Activated CD8-positive, alpha-beta T cell treated with anti-CD3 and anti-CD28 coated beads, Interleukin-2, amount 10 ng/mL, durations not matched to agents 7 days and 5 days (primary cell): ENCODE measurements at regions not wholly inside any gene's neighbourhood (a gene's known extent, or its start where the extent isn't known, plus 50 kb on each side); places are given as distances from the start of the nearest gene placed in this dataset.
"Not testable (repeated sequence)": the region's sequence is repeated elsewhere in the genome, so short reads cannot be mapped to it uniquely, and the experiment has no call there.

Source experiments
- ATAC-seq: fragments of 150-1000 bp; cut with Tn5 transposase; one replicate; pipeline ENCODE4 v1.10.0; 2021; ENCODE audit warnings: moderate library complexity
- CTCF ChIA-PET: fragments of 350-600 bp; sonication (Branson Sonifier 250); formaldehyde crosslinking; loops from one replicate; lab custom pipeline; 2021; ENCODE audit warnings: antibody characterized with exemption; lab: Charles Lee
- POLR2A ChIA-PET: fragments of 350-600 bp; sonication (Branson Sonifier 250); formaldehyde crosslinking; loops from one replicate; lab custom pipeline; 2021; ENCODE audit warnings: antibody characterized with exemption; lab: Charles Lee
- DNase-seq: peaks from one replicate; pipeline ENCODE4 v3.0.0-alpha.2; 2020
- H3K27ac Mint-ChIP-seq: one replicate; pipeline ENCODE4 v1.8.0; 2021; ENCODE audit warnings: mild to moderate bottlenecking, mixed read lengths
- H3K27me3 Mint-ChIP-seq: one replicate; pipeline ENCODE4 v1.8.0; 2021; ENCODE audit warnings: low read depth, mixed read lengths
- H3K36me3 Mint-ChIP-seq: one replicate; pipeline ENCODE4 v1.8.0; 2021; ENCODE audit warnings: low read depth, mixed read lengths
- H3K4me1 Mint-ChIP-seq: one replicate; pipeline ENCODE4 v1.8.0; 2021; ENCODE audit warnings: low read depth, mixed read lengths
- H3K4me3 Mint-ChIP-seq: one replicate; pipeline ENCODE4 v1.8.0; 2021; ENCODE audit warnings: mild to moderate bottlenecking, mixed read lengths
- H3K9me3 Mint-ChIP-seq: one replicate; pipeline ENCODE4 v1.8.0; 2022; ENCODE audit warnings: mixed read lengths; ENCODE audit not compliant: insufficient read depth

- ChIA-PET POLR2A (no interaction called here), CTCF (no interaction called here)
- H3K27ac Mint-ChIP-seq: no peak overlapping the region
- DNase-seq (no peak), ATAC-seq (no peak)
- H3K4me3 Mint-ChIP-seq: no peak overlapping the region
- H3K4me1 Mint-ChIP-seq: no peaks in the 10 kb centered on the region
- H3K27me3 Mint-ChIP-seq: no peaks in the 10 kb centered on the region
- H3K9me3 Mint-ChIP-seq: peaks cover 5% of the 10 kb centered on the region
- H3K36me3 Mint-ChIP-seq: no peaks in the 10 kb centered on the region
These were observed 254.0 kb upstream of the HTR1E start for GRCh38 chr6:86683132-86683908.

DNA sequence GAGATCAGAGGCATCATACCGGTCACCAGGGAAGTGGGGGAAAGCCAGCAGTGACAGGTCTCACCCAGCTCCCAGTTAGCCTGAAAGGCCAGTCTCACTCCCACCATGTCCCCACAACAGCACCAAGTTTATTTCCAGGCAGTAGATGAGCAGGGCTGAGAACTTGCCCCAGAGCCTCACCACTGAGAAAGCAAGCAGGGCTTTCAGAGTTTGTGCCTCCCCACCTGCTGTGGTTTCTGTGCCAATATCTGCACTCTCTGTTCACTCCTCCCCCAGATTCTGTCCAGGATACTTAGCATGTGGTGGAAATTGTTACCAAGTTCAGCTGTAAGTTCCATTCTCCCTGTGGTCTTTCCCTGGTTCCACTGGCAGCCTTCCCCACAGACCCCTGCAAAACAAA lies 255.0 kb upstream of the HTR1E start:
- Mint-ChIP-seq H3K36me3 (no peaks in the 10 kb centered on the region), H3K4me1 (no peaks in the 10 kb centered on the region), H3K27ac (no peak overlapping the region), H3K9me3 (no peaks in the 10 kb centered on the region), H3K4me3 (no peak overlapping the region), H3K27me3 (no peaks in the 10 kb centered on the region)
- DNase-seq (no peak), ATAC-seq (no peak)
- ChIA-PET POLR2A (no interaction called here), CTCF (no interaction called here)

- H3K4me1 Mint-ChIP-seq: not testable (repeated sequence)
These were observed 256.2 kb upstream of the HTR1E start for GRCh38 chr6:86681140-86681539.

GRCh38 chr6:86672125-86672524 lies 265.2 kb upstream of the HTR1E start:
- H3K4me3 Mint-ChIP-seq, POLR2A ChIA-PET, DNase-seq, H3K9me3 Mint-ChIP-seq, H3K4me1 Mint-ChIP-seq, ATAC-seq, H3K36me3 Mint-ChIP-seq, CTCF ChIA-PET, H3K27me3 Mint-ChIP-seq, H3K27ac Mint-ChIP-seq: not testable (repeated sequence)

More at GRCh38 chr6:86681140-86681539, 256.2 kb upstream of the HTR1E start:
- H3K27me3 Mint-ChIP-seq, H3K36me3 Mint-ChIP-seq, DNase-seq, ATAC-seq, H3K9me3 Mint-ChIP-seq, H3K27ac Mint-ChIP-seq, H3K4me3 Mint-ChIP-seq, POLR2A ChIA-PET, CTCF ChIA-PET: not testable (repeated sequence)

DNA sequence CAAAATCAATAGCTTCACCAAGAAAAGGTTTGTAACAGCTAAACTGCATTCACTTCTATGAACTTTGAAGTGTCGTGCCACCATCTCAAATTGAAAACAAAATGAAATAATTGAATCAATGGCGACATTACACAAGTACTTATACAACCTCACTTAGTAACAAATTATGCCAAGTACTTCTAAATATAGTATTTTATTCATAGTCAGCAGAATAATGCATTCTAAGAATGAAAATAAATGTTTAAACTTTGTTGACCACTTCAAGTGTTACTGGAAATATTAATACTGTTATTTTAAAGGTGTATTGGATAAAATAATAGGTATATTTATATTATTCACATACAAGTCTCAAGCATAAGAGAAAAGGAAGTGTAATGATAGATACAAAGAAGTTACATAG lies 280.1 kb upstream of the HTR1E start:
- POLR2A ChIA-PET: no interaction called here
- H3K27ac Mint-ChIP-seq: no peak overlapping the region
- H3K36me3 Mint-ChIP-seq: no peaks in the 10 kb centered on the region

DNA sequence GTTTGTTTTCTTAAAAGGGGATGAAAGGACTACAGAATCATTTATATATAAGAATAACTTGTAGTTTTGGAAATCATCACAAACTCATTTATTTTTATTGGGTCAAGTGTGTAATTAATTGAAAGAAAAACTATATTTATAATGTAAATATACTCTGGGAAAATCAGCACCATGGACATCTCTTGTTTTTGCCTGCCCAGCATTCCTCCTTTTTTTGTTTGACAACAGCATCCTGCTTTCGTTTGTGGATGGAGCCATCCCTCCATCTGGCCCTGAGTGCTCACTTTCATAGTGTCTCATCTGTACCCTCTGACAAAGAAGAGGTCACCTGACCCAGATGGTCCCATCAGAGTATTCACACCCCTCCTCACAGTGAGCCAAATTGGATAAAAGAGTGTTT lies 308.2 kb upstream of the HTR1E start:
- Mint-ChIP-seq H3K4me3 (no peak overlapping the region), H3K36me3 (no peaks in the 10 kb centered on the region), H3K9me3 (peaks cover 5% of the 10 kb centered on the region), H3K4me1 (no peaks in the 10 kb centered on the region), H3K27me3 (no peaks in the 10 kb centered on the region), H3K27ac (no peak overlapping the region)
- ChIA-PET POLR2A (no interaction called here), CTCF (no interaction called here)
- DNase-seq: no peak
- no peak for ATAC-seq

More for the DNA sequence above, 280.1 kb upstream of the HTR1E start:
- ATAC-seq: no peak
- H3K4me1 Mint-ChIP-seq: no peaks in the 10 kb centered on the region
- no peaks in the 10 kb centered on the region for H3K9me3 Mint-ChIP-seq
- H3K27me3 Mint-ChIP-seq: no peaks in the 10 kb centered on the region
- H3K4me3 Mint-ChIP-seq: no peak overlapping the region
- CTCF ChIA-PET: no interaction called here
- no peak for DNase-seq

GRCh38 chr6:86619428-86619827 lies 317.9 kb upstream of the HTR1E start:
- Mint-ChIP-seq H3K9me3 (peaks cover 23% of the 10 kb centered on the region), H3K36me3 (no peaks in the 10 kb centered on the region)

DNA sequence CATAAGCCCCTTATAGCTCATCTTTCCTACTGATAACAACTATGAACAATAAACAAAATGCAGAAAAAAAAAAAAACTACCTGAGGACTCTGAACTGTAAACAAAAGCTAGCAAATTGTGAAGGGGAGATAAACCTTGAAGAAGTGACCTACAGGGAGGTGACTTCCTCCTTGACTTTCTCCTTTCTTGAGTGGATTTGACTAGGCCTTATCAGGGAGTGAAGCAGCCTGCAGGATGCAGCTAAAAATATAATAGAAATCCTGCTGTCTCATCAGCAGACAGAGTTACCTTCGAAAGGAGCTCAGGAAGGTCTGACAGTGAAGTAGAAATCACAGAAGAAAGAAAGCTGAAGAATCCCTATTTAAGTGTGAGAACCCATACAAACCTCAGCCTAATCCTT lies 322.0 kb upstream of the HTR1E start:
- Mint-ChIP-seq H3K27ac (no peak overlapping the region), H3K27me3 (no peaks in the 10 kb centered on the region), H3K4me1 (no peaks in the 10 kb centered on the region), H3K36me3 (no peaks in the 10 kb centered on the region), H3K9me3 (peaks cover 2% of the 10 kb centered on the region), H3K4me3 (no peak overlapping the region)
- ATAC-seq (no peak), DNase-seq (no peak)
- ChIA-PET POLR2A (no interaction called here), CTCF (no interaction called here)

More at GRCh38 chr6:86619428-86619827, 317.9 kb upstream of the HTR1E start:
- ChIA-PET CTCF (no interaction called here), POLR2A (no interaction called here)
- no peak for ATAC-seq
- H3K27me3 Mint-ChIP-seq: no peaks in the 10 kb centered on the region
- no peak for DNase-seq
- H3K4me1 Mint-ChIP-seq: no peaks in the 10 kb centered on the region
- no peak overlapping the region for H3K27ac Mint-ChIP-seq
- no peak overlapping the region for H3K4me3 Mint-ChIP-seq

DNA sequence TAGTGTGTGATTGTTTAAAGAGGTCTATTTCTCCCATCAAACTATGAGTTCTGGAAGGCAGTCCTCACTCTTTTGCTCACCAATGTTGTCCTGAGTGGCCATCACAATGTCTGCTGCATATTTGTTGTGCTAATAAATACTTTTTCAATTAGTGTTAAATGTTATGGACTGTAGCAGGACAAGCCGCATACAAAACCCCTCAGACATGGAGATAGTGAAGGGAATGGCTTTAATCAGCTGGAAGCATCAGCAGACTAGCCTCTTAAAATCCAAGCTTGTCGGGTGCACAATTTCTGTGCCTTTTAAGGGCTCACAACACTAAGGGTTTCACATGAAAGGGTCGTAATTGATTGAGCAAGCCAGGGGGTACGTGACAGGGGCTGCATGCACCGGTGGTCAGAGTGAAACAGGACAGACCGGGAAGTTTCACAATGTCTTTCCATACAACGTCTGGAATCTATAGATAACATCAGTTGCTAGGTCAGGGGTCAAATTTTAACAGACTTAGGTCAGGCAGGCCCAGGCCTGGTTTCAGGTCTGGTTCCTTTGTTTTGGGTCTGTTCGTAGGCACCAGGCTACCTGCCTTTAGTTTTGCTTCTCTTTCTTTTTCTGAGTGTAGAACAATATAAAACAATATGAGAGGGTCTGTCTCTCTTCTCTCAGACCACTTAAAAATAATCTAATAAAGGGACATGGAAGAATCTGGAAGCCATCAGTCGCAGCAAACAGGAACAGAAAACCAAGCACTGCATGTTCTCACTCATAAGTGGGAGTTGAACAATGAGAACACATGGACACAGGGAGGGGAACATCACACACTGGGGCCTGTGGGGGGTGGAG lies 327.6 kb upstream of the HTR1E start:
- ATAC-seq: no peak
- no peaks in the 10 kb centered on the region for H3K27me3 Mint-ChIP-seq
- ChIA-PET POLR2A (no interaction called here), CTCF (no interaction called here)
- no peaks in the 10 kb centered on the region for H3K9me3 Mint-ChIP-seq
- no peaks in the 10 kb centered on the region for H3K4me1 Mint-ChIP-seq
- no peak overlapping the region for H3K27ac Mint-ChIP-seq
- no peak overlapping the region for H3K4me3 Mint-ChIP-seq
- H3K36me3 Mint-ChIP-seq: no peaks in the 10 kb centered on the region
- no peak for DNase-seq

DNA sequence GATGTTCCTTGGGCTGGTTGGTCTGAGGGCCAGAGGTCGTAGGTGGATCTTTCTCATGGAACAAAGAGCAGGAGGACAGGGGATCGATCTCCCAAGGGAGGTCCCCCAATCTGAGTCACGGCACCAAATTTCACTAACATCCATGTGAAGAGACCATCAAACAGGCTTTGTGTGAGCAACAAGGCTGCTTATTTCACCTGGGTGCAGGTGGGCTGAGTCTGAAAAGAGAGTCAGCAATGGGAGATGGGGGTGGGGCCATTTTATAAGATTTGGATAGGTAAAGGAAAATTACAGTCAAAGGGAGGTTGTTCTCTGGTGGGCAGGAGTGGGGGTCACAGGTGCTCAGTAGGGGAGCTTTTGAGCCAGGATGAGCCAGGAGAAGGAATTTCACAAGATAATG lies 334.0 kb upstream of the HTR1E start:
- DNase-seq, H3K36me3 Mint-ChIP-seq, H3K27ac Mint-ChIP-seq, POLR2A ChIA-PET, H3K27me3 Mint-ChIP-seq, H3K4me3 Mint-ChIP-seq, H3K9me3 Mint-ChIP-seq, ATAC-seq, CTCF ChIA-PET, H3K4me1 Mint-ChIP-seq: not testable (repeated sequence)

- H3K27me3 Mint-ChIP-seq, DNase-seq, CTCF ChIA-PET, H3K9me3 Mint-ChIP-seq, H3K4me3 Mint-ChIP-seq, H3K36me3 Mint-ChIP-seq, H3K27ac Mint-ChIP-seq, H3K4me1 Mint-ChIP-seq, ATAC-seq, POLR2A ChIA-PET: not testable (repeated sequence)
These were observed 335.2 kb upstream of the HTR1E start for GRCh38 chr6:86602093-86602492.

- H3K9me3 Mint-ChIP-seq, CTCF ChIA-PET, H3K36me3 Mint-ChIP-seq: not testable (repeated sequence)
These were observed 338.4 kb upstream of the HTR1E start for GRCh38 chr6:86598969-86599368.

More at GRCh38 chr6:86598969-86599368, 338.4 kb upstream of the HTR1E start:
- H3K27ac Mint-ChIP-seq, H3K4me1 Mint-ChIP-seq, POLR2A ChIA-PET, DNase-seq, H3K27me3 Mint-ChIP-seq, ATAC-seq, H3K4me3 Mint-ChIP-seq: not testable (repeated sequence)
